HepG2 (cell line): ENCODE measurements at regions not wholly inside any gene's neighbourhood (a gene's known extent, or its start where the extent isn't known, plus 50 kb on each side); places are given as distances from the start of the nearest gene placed in this dataset.

Source experiments
- ATAC-seq: fragments of 200-7000 bp; cut with Tn5 transposase; 3 replicates; pipeline ENCODE4 v1.9.1; 2020; ENCODE audit warnings: mild to moderate bottlenecking, moderate library complexity
- BruUV-seq: library from RNA; stranded (reverse); fragments of 400-500 nt; replicated peaks from 2 replicates; lab custom pipeline; 2021; lab: Mats Ljungman, UMichigan
- CTCF ChIA-PET: fragments of 300-600 bp; formaldehyde crosslinking; extraction: SDS; loops from one replicate; lab custom pipeline; 2021; ENCODE audit warnings: low total read pairs, inconsistent platforms, low intra/inter-chr PET ratio; lab: Yijun Ruan, JAX
- POLR2A ChIA-PET: fragments of 350-600 bp; sonication (Branson Sonifier 250); formaldehyde crosslinking; loops from one replicate; lab custom pipeline; 2020; ENCODE audit warnings: antibody characterized with exemption, inconsistent platforms; lab: Yijun Ruan, JAX
- DNase-seq: peaks from one replicate; pipeline ENCODE4 v3.0.0-alpha.2; 2015; ENCODE audit warnings: low spot score
- FAIRE-seq: peaks from 3 replicates; lab custom pipeline; 2011; peaks lifted over from hg19 to GRCh38; lab: Jason Lieb, UNC
- H2AFZ ChIP-seq: one replicate; pipeline ENCODE4 v1.6.1; 2011; ENCODE audit warnings: low read length, inconsistent platforms
- H3K27ac ChIP-seq: fragments of 300-600 bp; 3 replicates; pipeline ENCODE4 v1.8.0; 2011; ENCODE audit warnings: mixed run types, mild to moderate bottlenecking, mixed read lengths, low read length, inconsistent platforms; ENCODE audit not compliant: insufficient read depth; ENCODE audit errors: extremely low read length
- H3K27me3 ChIP-seq, 2 experiments: fragments of 200-600 bp in 1 of 2; 2 replicates in 1 of 2; 3 replicates in 1 of 2; pipeline versions ENCODE4 v1.6.0 to v1.8.0; 2011; ENCODE audit warnings: low read length in 2 of 2, mild to moderate bottlenecking in 2 of 2, moderate library complexity in 2 of 2, inconsistent platforms in 1 of 2; ENCODE audit not compliant: insufficient read depth in 2 of 2, control insufficient read depth in 1 of 2
- H3K36me3 ChIP-seq, 2 experiments: fragments of 200-600 bp in 1 of 2; replicated peaks in 1 of 2; 2 replicates in 1 of 2; 3 replicates in 1 of 2; pipeline versions ENCODE4 v1.5.1 to v1.8.0; 2011; ENCODE audit warnings: low read length in 2 of 2, inconsistent platforms in 1 of 2; ENCODE audit not compliant: insufficient read depth in 2 of 2, control insufficient read depth in 1 of 2
- H3K4me1 ChIP-seq: 2 replicates; pipeline ENCODE4 v1.5.1; 2012; ENCODE audit warnings: low read length, inconsistent platforms; ENCODE audit not compliant: insufficient read depth
- H3K4me2 ChIP-seq: 2 replicates; pipeline ENCODE4 v1.6.0; 2011; ENCODE audit warnings: low read depth, low read length, inconsistent platforms
- H3K4me3 ChIP-seq, 3 experiments: fragments of 200-600 bp in 1 of 3; sonication (generic), shearing (Covaris generic) in 1 of 3; replicated peaks in 1 of 3; 2 replicates each; pipeline ENCODE4 v1.5.1; 2011 to 2016; ENCODE audit warnings: low read length in 3 of 3, inconsistent platforms in 2 of 3, low read depth in 2 of 3, mild to moderate bottlenecking in 2 of 3, control low read depth in 1 of 3, mixed read lengths in 1 of 3; ENCODE audit not compliant: insufficient read depth in 1 of 3
- H3K79me2 ChIP-seq: one replicate; pipeline ENCODE4 v1.6.1; 2011; ENCODE audit warnings: low read length, inconsistent platforms; ENCODE audit not compliant: insufficient read depth
- H3K9ac ChIP-seq: 2 replicates; pipeline ENCODE4 v1.6.0; 2011; ENCODE audit warnings: mild to moderate bottlenecking, low read depth, low read length, inconsistent platforms; ENCODE audit not compliant: insufficient read depth
- H3K9me3 ChIP-seq: 2 replicates; pipeline ENCODE4 v1.5.1; 2012; ENCODE audit warnings: mild to moderate bottlenecking, low read length
- H4K20me1 ChIP-seq: 2 replicates; pipeline ENCODE4 v1.6.0; 2011; ENCODE audit warnings: inconsistent platforms, mild to moderate bottlenecking, low read length, moderate library complexity; ENCODE audit not compliant: insufficient read depth
- HNRNPH1 ChIP-seq: fragments of 200-400 bp; formaldehyde crosslinking; optimal IDR thresholded peaks from 2 replicates; pipeline ENCODE3; 2017; ENCODE audit warnings: mild to moderate bottlenecking, low read depth, low read length
- SKI ChIP-seq: fragments of 450-650 bp; IDR thresholded peaks from one replicate; pipeline ENCODE4 v1.6.1; 2018; ENCODE audit warnings: mild to moderate bottlenecking; ENCODE audit not compliant: partially characterized antibody
- SP5 ChIP-seq: IDR thresholded peaks from 2 replicates; pipeline ENCODE4 v1.6.1; 2016; ENCODE audit warnings: low read depth, borderline replicate concordance
- ZKSCAN8 ChIP-seq: IDR thresholded peaks from 2 replicates; pipeline ENCODE4 v1.6.1; 2016; ENCODE audit warnings: borderline replicate concordance, missing genetic modification reagents, missing compliant biosample characterization
- ZNF329 ChIP-seq: sonication (generic); formaldehyde crosslinking; IDR thresholded peaks from 2 replicates; pipeline ENCODE4 v1.9.0; 2021; ENCODE audit warnings: low read depth, mild to moderate bottlenecking, missing genetic modification reagents
- ZNF563 ChIP-seq: sonication (generic); formaldehyde crosslinking; IDR thresholded peaks from 2 replicates; pipeline ENCODE4 v1.8.0; 2022; ENCODE audit warnings: mild to moderate bottlenecking, moderate library complexity, missing genetic modification reagents
- ZNF773 ChIP-seq: sonication (generic); formaldehyde crosslinking; IDR thresholded peaks from 2 replicates; pipeline ENCODE4 v1.4.0; 2020; ENCODE audit warnings: missing genetic modification reagents, borderline replicate concordance
- ZNF883 ChIP-seq: sonication (generic); formaldehyde crosslinking; IDR thresholded peaks from 2 replicates; pipeline ENCODE4 v1.5.1; 2020; ENCODE audit warnings: mild to moderate bottlenecking, missing genetic modification reagents; ENCODE audit errors: not compliant biosample characterization
- in situ Hi-C: cut with HindIII; loops from 2 replicates; pipeline ENCODE4 v1.10.0; 2017; ENCODE audit warnings: low pct_unique_long_range_greater_than_20kb; ENCODE audit not compliant: extremely low pct_ligation_motif_present
- intact Hi-C: fragments of 100-400 bp; cut with micrococcal nuclease; formaldehyde crosslinking; loops from one replicate; pipeline ENCODE4 v1.10.0; 2022; ENCODE audit not compliant: unreplicated experiment
- TF ChIP-seq, protein P1 (sequence below): sonication (generic); formaldehyde crosslinking; IDR thresholded peaks from 2 replicates; pipeline ENCODE4 v1.4.0; 2020; ENCODE audit warnings: missing genetic modification reagents
- TF ChIP-seq, protein P2 (sequence below): IDR thresholded peaks from 2 replicates; pipeline ENCODE4 v1.6.1; 2016; ENCODE audit warnings: low read depth, missing genetic modification reagents, missing compliant biosample characterization
- TF ChIP-seq, protein P3 (sequence below): IDR thresholded peaks from 2 replicates; pipeline ENCODE4 v1.6.1; 2016; ENCODE audit warnings: low read depth, control low read depth

DNA sequence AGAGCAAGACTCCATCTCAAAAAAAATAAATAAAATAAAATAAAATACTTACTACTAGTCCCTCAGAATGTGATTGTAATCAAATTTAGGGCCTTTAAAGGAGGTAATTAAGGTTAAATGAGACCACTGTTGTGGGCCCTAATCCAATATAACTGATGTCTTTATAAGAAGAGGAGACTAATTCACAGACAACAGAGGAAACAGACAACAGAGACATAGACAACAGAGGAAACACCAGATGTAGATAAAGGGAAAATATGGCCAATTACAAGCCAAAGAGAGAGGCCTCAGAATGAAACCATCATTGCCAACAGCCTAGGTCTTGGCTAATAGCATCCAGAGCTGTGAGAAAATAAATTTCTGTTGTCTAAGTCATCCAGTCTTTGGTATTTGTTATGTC lies 669.0 kb upstream of the FOXG1 start:
- ChIA-PET POLR2A (no interaction called here), CTCF (no interaction called here)
- Histone ChIP-seq H3K4me2 (no peak overlapping the region), H3K4me3 (no peak overlapping the region), H2AFZ (no peak overlapping the region), H3K79me2 (no peaks in the 10 kb centered on the region), H3K27ac (no peak overlapping the region), H3K9ac (no peak overlapping the region), H3K9me3 (peaks cover 86% of the 10 kb centered on the region), H3K36me3 (no peaks in the 10 kb centered on the region), H4K20me1 (no peaks in the 10 kb centered on the region), H3K27me3 (no peaks in the 10 kb centered on the region), H3K4me1 (no peaks in the 10 kb centered on the region)
- in situ Hi-C loops (no loop called here), intact Hi-C loops (no loop called here)
- TF ChIP-seq SP5 (no peak), ZKSCAN8 (CRISPR knock-in tag) (no peak), ZNF563 (no peak), ZNF883 (no peak), HNRNPH1 (no peak), ZNF329 (CRISPR knock-in tag) (no peak), ZNF773 (no peak), SKI (no peak)
- TF ChIP-seq, protein P1, sequence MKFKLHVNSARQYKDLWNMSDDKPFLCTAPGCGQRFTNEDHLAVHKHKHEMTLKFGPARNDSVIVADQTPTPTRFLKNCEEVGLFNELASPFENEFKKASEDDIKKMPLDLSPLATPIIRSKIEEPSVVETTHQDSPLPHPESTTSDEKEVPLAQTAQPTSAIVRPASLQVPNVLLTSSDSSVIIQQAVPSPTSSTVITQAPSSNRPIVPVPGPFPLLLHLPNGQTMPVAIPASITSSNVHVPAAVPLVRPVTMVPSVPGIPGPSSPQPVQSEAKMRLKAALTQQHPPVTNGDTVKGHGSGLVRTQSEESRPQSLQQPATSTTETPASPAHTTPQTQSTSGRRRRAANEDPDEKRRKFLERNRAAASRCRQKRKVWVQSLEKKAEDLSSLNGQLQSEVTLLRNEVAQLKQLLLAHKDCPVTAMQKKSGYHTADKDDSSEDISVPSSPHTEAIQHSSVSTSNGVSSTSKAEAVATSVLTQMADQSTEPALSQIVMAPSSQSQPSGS = no peak
- TF ChIP-seq, protein P2, sequence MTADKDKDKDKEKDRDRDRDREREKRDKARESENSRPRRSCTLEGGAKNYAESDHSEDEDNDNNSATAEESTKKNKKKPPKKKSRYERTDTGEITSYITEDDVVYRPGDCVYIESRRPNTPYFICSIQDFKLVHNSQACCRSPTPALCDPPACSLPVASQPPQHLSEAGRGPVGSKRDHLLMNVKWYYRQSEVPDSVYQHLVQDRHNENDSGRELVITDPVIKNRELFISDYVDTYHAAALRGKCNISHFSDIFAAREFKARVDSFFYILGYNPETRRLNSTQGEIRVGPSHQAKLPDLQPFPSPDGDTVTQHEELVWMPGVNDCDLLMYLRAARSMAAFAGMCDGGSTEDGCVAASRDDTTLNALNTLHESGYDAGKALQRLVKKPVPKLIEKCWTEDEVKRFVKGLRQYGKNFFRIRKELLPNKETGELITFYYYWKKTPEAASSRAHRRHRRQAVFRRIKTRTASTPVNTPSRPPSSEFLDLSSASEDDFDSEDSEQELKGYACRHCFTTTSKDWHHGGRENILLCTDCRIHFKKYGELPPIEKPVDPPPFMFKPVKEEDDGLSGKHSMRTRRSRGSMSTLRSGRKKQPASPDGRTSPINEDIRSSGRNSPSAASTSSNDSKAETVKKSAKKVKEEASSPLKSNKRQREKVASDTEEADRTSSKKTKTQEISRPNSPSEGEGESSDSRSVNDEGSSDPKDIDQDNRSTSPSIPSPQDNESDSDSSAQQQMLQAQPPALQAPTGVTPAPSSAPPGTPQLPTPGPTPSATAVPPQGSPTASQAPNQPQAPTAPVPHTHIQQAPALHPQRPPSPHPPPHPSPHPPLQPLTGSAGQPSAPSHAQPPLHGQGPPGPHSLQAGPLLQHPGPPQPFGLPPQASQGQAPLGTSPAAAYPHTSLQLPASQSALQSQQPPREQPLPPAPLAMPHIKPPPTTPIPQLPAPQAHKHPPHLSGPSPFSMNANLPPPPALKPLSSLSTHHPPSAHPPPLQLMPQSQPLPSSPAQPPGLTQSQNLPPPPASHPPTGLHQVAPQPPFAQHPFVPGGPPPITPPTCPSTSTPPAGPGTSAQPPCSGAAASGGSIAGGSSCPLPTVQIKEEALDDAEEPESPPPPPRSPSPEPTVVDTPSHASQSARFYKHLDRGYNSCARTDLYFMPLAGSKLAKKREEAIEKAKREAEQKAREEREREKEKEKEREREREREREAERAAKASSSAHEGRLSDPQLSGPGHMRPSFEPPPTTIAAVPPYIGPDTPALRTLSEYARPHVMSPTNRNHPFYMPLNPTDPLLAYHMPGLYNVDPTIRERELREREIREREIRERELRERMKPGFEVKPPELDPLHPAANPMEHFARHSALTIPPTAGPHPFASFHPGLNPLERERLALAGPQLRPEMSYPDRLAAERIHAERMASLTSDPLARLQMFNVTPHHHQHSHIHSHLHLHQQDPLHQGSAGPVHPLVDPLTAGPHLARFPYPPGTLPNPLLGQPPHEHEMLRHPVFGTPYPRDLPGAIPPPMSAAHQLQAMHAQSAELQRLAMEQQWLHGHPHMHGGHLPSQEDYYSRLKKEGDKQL (CRISPR knock-in tag) = no peak
- TF ChIP-seq, protein P3, sequence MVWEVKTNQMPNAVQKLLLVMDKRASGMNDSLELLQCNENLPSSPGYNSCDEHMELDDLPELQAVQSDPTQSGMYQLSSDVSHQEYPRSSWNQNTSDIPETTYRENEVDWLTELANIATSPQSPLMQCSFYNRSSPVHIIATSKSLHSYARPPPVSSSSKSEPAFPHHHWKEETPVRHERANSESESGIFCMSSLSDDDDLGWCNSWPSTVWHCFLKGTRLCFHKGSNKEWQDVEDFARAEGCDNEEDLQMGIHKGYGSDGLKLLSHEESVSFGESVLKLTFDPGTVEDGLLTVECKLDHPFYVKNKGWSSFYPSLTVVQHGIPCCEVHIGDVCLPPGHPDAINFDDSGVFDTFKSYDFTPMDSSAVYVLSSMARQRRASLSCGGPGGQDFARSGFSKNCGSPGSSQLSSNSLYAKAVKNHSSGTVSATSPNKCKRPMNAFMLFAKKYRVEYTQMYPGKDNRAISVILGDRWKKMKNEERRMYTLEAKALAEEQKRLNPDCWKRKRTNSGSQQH (CRISPR knock-in tag) = no peak
- no peak for ATAC-seq
- no peak for DNase-seq
- FAIRE-seq = no peak
- no TSS peak for BruUV-seq
